B cell (primary cell): ENCODE measurements at regions not wholly inside any gene's neighbourhood (a gene's known extent, or its start where the extent isn't known, plus 50 kb on each side); places are given as distances from the start of the nearest gene placed in this dataset.

Experiments used
- ATAC-seq: fragments of 200-7000 bp; cut with Tn5 transposase; one replicate; pipeline ENCODE4 v1.10.0; 2021; ENCODE audit warnings: low read depth, mild to moderate bottlenecking, moderate number of reproducible peaks, moderate library complexity
- CTCF ChIA-PET: fragments of 350-600 bp; sonication (Branson Sonifier 250); formaldehyde crosslinking; loops from one replicate; lab custom pipeline; 2021; ENCODE audit warnings: antibody characterized with exemption, inconsistent platforms; lab: Charles Lee
- POLR2A ChIA-PET: fragments of 350-600 bp; sonication (Branson Sonifier 250); formaldehyde crosslinking; loops from one replicate; lab custom pipeline; 2021; ENCODE audit warnings: antibody characterized with exemption; lab: Charles Lee
- DNase-seq: peaks from one replicate; pipeline ENCODE4 v3.0.0; 2013
- H2AFZ ChIP-seq: 2 replicates; pipeline ENCODE4 v1.6.1; 2012; ENCODE audit warnings: mild to moderate bottlenecking, low read depth, low read length; ENCODE audit not compliant: insufficient read depth, poor library complexity, severe bottlenecking
- H3K27ac ChIP-seq, 2 donors: 1 replicate in 1 of 2; 2 replicates in 1 of 2; pipeline ENCODE4 v1.5.1; 2012 to 2013; ENCODE audit warnings: low read length in 2 of 2, mild to moderate bottlenecking in 2 of 2, moderate library complexity in 1 of 2
- H3K27me3 ChIP-seq, 4 experiments: fragments of 200-600 bp in 1 of 4; sonication (generic) in 1 of 4; replicated peaks in 1 of 4; 1 replicate in 2 of 4; 2 replicates in 2 of 4; pipeline versions ENCODE4 v1.6.1 to v1.7.0; 2013 to 2016; ENCODE audit warnings: low read length in 3 of 4, mild to moderate bottlenecking in 2 of 4, mixed read lengths in 1 of 4, moderate library complexity in 1 of 4; ENCODE audit not compliant: insufficient read depth in 4 of 4, control insufficient read depth in 3 of 4; ENCODE audit errors: control extremely low read depth in 1 of 4
- H3K36me3 ChIP-seq, 2 experiments: replicated peaks in 1 of 2; 1 replicate in 1 of 2; 2 replicates in 1 of 2; pipeline versions ENCODE4 v1.6.1 to v1.7.1; 2013; ENCODE audit warnings: low read length in 1 of 2; ENCODE audit not compliant: insufficient read depth in 2 of 2, control insufficient read depth in 1 of 2; ENCODE audit errors: control extremely low read depth in 1 of 2, extremely low read depth in 1 of 2
- H3K4me1 ChIP-seq, 2 donors: fragments of 200-600 bp in 1 of 2; sonication (generic) in 1 of 2; 1 replicate in 1 of 2; 2 replicates in 1 of 2; pipeline versions ENCODE4 v1.5.1 to v1.6.1; 2013 to 2017; ENCODE audit warnings: low read length in 2 of 2; ENCODE audit not compliant: control insufficient read depth in 2 of 2, insufficient read depth in 2 of 2
- H3K4me2 ChIP-seq: replicated peaks from 2 replicates; pipeline ENCODE3; 2012; ENCODE audit warnings: mild to moderate bottlenecking, low read depth, low read length; ENCODE audit not compliant: poor library complexity, severe bottlenecking
- H3K4me3 ChIP-seq, 5 experiments: fragments of 200-600 bp in 1 of 5; sonication (generic) in 1 of 5; 1 replicate in 3 of 5; 2 replicates in 2 of 5; pipeline versions ENCODE4 v1.5.1 to v1.7.0; 2011 to 2016; ENCODE audit warnings: low read length in 4 of 5, mild to moderate bottlenecking in 4 of 5, low read depth in 2 of 5, control low read depth in 1 of 5, moderate library complexity in 1 of 5; ENCODE audit not compliant: insufficient read depth in 1 of 5; ENCODE audit errors: control extremely low read depth in 1 of 5, extremely low read depth in 1 of 5
- H3K79me2 ChIP-seq: fragments of 200-600 bp; sonication (generic); one replicate; pipeline ENCODE4 v1.6.0; 2016; ENCODE audit warnings: low read length; ENCODE audit not compliant: control insufficient read depth, insufficient read depth
- H3K9ac ChIP-seq: fragments of 200-600 bp; sonication (generic); 2 replicates; pipeline ENCODE4 v1.6.1; 2017; ENCODE audit warnings: mild to moderate bottlenecking, low read length, moderate library complexity
- H3K9me3 ChIP-seq, 3 donors: one replicate each; pipeline versions ENCODE4 v1.6.1 to v1.7.1; 2013; ENCODE audit warnings: low read length in 2 of 3; ENCODE audit not compliant: control insufficient read depth in 2 of 3, insufficient read depth in 1 of 3; ENCODE audit errors: control extremely low read depth in 1 of 3
- H4K20me1 ChIP-seq: 2 replicates; pipeline ENCODE4 v1.6.0; 2012; ENCODE audit warnings: mild to moderate bottlenecking, low read length; ENCODE audit not compliant: insufficient read depth, control insufficient read depth, poor library complexity, severe bottlenecking
- H3K27ac Mint-ChIP-seq: one replicate; pipeline ENCODE4 v1.8.0; 2021; ENCODE audit warnings: mixed read lengths
- H3K27me3 Mint-ChIP-seq: one replicate; pipeline ENCODE4 v1.8.0; 2021; ENCODE audit warnings: mixed read lengths
- H3K4me1 Mint-ChIP-seq: one replicate; pipeline ENCODE4 v1.8.0; 2021; ENCODE audit warnings: mixed read lengths
- H3K4me3 Mint-ChIP-seq: one replicate; pipeline ENCODE4 v1.8.0; 2021; ENCODE audit warnings: mixed read lengths
- H3K9me3 Mint-ChIP-seq: one replicate; pipeline ENCODE4 v1.8.0; 2022; ENCODE audit warnings: mixed read lengths; ENCODE audit not compliant: insufficient read depth
- CTCF ChIP-seq: fragments of 200-600 bp; IDR thresholded peaks from one replicate; pipeline ENCODE4 v1.8.0; 2022; ENCODE audit warnings: antibody characterized with exemption, mild to moderate bottlenecking
- EZH2 ChIP-seq: IDR thresholded peaks from 2 replicates; pipeline ENCODE4 v1.6.1; 2012; ENCODE audit warnings: borderline replicate concordance, low read depth, mild to moderate bottlenecking, moderate library complexity, low read length; ENCODE audit not compliant: insufficient read depth, poor library complexity, severe bottlenecking
- WGBS: methylation state at CpG from one replicate; pipeline ENCODE4 v1.1.5; 2013; ENCODE audit warnings: missing lambda C conversion rate; ENCODE audit not compliant: insufficient coverage; 5-methylcytosine and 5-hydroxymethylcytosine counted together
- intact Hi-C: fragments of 100-400 bp; cut with micrococcal nuclease; formaldehyde crosslinking; loops from one replicate; pipeline ENCODE4 v1.10.0; 2022

GRCh38 chr16:56047307-56048234 lies 143.7 kb upstream of the GNAO1 start:
- no peak overlapping the region for H3K27ac Mint-ChIP-seq
- no peak overlapping the region for H3K27ac ChIP-seq
- ChIA-PET POLR2A (no interaction called here), CTCF (interaction anchor here (0.6 to 0.7 kb wide), 2 partner anchors 24 to 157 kb away, joined by 3 to 5 read pairs; no protein-coding TSS in a partner anchor)
- H3K4me1 ChIP-seq = peaks cover 12 to 20% of the 10 kb centered on the region in 2 donors
- no peak overlapping the region for H3K4me3 Mint-ChIP-seq
- ATAC-seq = no peak
- H3K4me2 ChIP-seq = no peak overlapping the region
- no peak overlapping the region for H3K4me3 ChIP-seq
- H3K27me3 ChIP-seq = peaks cover 0 to 3% (median 0%) of the 10 kb centered on the region in 4 experiments
- no peak for TF ChIP-seq EZH2
- no peak for TF ChIP-seq CTCF
- peaks cover 6% of the 10 kb centered on the region for H3K27me3 Mint-ChIP-seq
- H3K4me1 Mint-ChIP-seq = peaks cover 12% of the 10 kb centered on the region
- intact Hi-C loops = loop anchor here (2.0 to 10.0 kb wide), 2 partner anchors 155 to 657 kb away; no protein-coding TSS in a partner anchor
- no peaks in the 10 kb centered on the region for H4K20me1 ChIP-seq
- no peak overlapping the region for H2AFZ ChIP-seq
- no peaks in the 10 kb centered on the region for H3K79me2 ChIP-seq
- DNase-seq = no peak
- H3K9ac ChIP-seq = no peak overlapping the region
- no peaks in the 10 kb centered on the region for H3K9me3 ChIP-seq
- no peaks in the 10 kb centered on the region for H3K36me3 ChIP-seq
- no peaks in the 10 kb centered on the region for H3K9me3 Mint-ChIP-seq
- 93% methylated on average over 3 of the region's 4 CpGs for WGBS

GRCh38 chr16:56042416-56042815 lies 148.9 kb upstream of the GNAO1 start:
- Histone ChIP-seq H3K4me3 (no peak overlapping the region), H3K9ac (no peak overlapping the region), H3K4me2 (no peak overlapping the region), H3K36me3 (no peaks in the 10 kb centered on the region), H2AFZ (no peak overlapping the region), H3K27ac (no peak overlapping the region), H3K9me3 (peaks cover 0 to 4% (median 1%) of the 10 kb centered on the region in 3 donors), H3K4me1 (no peaks in the 10 kb centered on the region), H3K27me3 (peaks cover 0 to 3% (median 2%) of the 10 kb centered on the region in 4 experiments), H4K20me1 (no peaks in the 10 kb centered on the region), H3K79me2 (no peaks in the 10 kb centered on the region)
- CTCF ChIA-PET = interaction anchor here (1.6 kb wide), 1 partner anchor 276 kb away, joined by 8 read pairs; no protein-coding TSS in a partner anchor
- Mint-ChIP-seq H3K27ac (no peak overlapping the region), H3K27me3 (peaks cover 20% of the 10 kb centered on the region), H3K9me3 (no peaks in the 10 kb centered on the region), H3K4me1 (no peaks in the 10 kb centered on the region), H3K4me3 (no peak overlapping the region)
- TF ChIP-seq CTCF = no peak
- no peak for TF ChIP-seq EZH2
- WGBS = 91% methylated on average over 4 of the region's 4 CpGs
- DNase-seq (no peak), ATAC-seq (no peak)
- POLR2A ChIA-PET = no interaction called here
- intact Hi-C loops = loop anchor here (10.0 kb wide), 1 partner anchor 662 kb away; no protein-coding TSS in a partner anchor
